Stimulated activated CD4-positive, alpha-beta T cell treated with anti-CD3 and anti-CD28 coated beads, Interleukin-4, amount 100 ng/mL, for 48 hours (primary cell): ENCODE measurements at regions not wholly inside any gene's neighbourhood (a gene's known extent, or its start where the extent isn't known, plus 50 kb on each side); places are given as distances from the start of the nearest gene placed in this dataset.
"Not testable (repeated sequence)": the region's sequence is repeated elsewhere in the genome, so short reads cannot be mapped to it uniquely, and the experiment has no call there.

Experiments
- DNase-seq, 2 donors: peaks; one replicate each; pipeline ENCODE4 v3.0.0-alpha.2; 2020; ENCODE audit warnings: low read depth in 2 of 2

GRCh38 chr16:66023481-66023880, 343.0 kb upstream of the CDH5 start:
- no peak for DNase-seq

GRCh38 chr16:66020642-66021041, 345.8 kb upstream of the CDH5 start:
- DNase-seq = no peak

DNA sequence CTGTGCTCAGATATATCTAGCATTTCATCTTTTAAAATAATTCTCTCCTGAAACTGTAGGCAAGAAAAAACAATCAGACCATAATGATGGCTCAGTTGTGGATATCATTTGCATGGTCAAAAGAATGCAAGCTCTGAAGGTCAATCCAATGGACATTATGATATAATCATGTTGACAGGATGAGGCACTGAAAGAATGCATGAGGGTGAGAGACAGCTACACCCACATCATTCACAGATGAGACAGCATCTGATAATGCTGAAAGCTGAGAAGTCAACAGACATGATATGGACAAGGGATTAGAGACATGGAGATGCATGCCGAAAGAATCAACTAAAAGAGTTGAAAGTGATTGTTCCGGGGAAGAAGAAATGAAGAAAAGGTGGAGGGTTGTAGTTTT, 346.4 kb upstream of the CDH5 start:
- DNase-seq = no peak

DNA sequence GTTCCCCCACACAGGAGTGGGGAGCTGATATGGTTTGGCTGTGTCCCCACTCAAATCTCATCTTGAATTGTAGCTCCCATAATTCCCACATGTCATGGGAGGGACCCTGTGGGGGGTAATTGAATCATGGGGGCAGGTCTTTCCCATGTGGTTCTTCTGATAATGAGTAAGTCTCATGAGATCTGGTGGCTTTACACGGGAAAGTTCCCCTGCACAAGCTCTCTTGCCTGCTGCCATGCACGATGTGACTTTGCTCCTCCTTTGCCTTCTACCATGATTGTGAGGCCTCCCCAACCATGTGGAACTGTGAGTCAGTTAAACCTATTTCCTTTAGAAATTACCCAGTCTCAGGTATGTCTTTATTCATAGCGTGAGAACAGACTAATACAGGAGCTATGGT, 347.0 kb upstream of the CDH5 start:
- not testable (repeated sequence) for DNase-seq

GRCh38 chr16:66014221-66014620, 352.3 kb upstream of the CDH5 start:
- no peak for DNase-seq

GRCh38 chr16:66013486-66013885, 353.0 kb upstream of the CDH5 start:
- no peak for DNase-seq

GRCh38 chr16:66008136-66008535, 358.4 kb upstream of the CDH5 start:
- DNase-seq = no peak

GRCh38 chr16:66007717-66008116, 358.8 kb upstream of the CDH5 start:
- DNase-seq = no peak

GRCh38 chr16:66006485-66006884, 360.0 kb upstream of the CDH5 start:
- DNase-seq = no peak

- DNase-seq = no peak
Observed at GRCh38 chr16:66004699-66005098, 361.8 kb upstream of the CDH5 start.

DNA sequence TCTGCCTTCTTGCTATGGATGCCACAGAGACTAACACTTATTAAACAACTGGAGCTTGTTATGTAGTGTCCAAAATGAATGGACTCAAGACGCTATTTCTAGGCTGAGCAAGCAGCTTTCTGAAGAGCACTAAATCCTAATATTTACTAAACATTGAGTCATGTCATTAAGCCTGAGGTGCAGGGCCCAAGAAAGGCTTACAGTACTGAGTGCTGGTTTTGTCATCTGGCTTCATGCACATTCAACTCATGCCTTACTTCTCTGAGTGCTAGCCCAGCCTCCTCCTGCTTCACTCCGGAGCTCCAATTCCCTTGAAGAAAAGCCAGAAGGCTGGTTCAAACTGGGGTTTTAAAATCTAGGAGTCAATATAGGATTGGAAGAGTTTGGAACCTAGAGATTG, 363.3 kb upstream of the CDH5 start:
- no peak for DNase-seq

DNA sequence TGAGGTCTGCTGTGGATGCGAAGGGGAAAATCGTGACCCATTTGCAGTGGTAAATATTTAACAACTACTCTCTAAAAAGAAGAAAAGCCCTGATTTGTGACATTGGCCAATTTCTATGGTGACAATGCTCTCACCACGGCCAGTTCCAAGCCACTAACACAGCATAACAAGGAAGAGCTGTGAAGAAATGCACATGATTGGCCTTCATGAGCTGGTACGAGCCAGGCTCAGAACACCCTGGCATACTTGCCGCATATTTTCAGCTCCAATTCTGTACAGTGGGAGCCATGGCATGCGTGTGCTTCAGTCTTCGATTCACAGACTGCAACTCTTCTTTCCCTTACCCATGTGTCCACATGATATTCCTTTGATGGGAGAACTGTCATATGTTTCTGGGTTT, 363.9 kb upstream of the CDH5 start:
- no peak for DNase-seq

DNA sequence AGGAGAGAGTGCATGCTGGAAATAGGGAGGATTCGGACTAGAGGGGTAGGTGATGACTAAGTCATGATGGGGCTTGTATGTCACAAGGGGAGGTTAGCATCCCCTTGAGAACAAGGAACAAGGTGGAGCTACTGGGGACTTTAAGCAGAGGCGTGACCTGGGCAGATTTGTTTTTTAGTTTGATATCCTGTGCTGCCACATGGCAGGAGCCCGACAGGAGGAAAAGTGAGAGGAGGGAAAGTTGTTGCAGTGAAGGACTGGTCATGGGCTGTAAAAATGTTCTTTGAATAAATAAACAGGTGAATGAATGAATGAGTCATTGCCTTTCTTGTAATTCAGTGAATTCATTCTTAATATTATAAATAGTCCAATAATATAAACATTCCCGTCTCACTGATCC, 365.1 kb upstream of the CDH5 start:
- no peak for DNase-seq

- DNase-seq = no peak
Observed at GRCh38 chr16:65998443-65998842, 368.0 kb upstream of the CDH5 start.

DNA sequence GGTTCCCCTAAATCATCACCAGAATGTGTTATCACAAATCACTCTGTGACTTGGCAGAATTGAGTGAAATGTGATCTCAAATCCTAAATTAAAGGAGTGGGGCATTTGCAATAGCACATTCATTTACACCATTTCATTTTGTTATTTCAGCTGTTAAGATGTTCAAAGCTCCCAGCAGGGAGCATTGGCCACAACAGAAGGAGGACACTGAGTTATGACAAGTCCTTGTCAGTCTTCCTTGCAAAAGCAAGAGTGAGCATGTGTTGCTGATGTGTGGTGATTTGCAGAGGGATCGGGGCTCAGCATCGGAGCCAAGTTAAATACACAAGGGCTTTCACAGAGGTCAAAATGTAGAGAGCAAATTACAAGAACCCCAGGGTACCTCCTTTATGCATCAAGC, 372.2 kb upstream of the CDH5 start:
- DNase-seq = no peak

- DNase-seq = no peak
Observed at GRCh38 chr16:65991149-65991701, 375.3 kb upstream of the CDH5 start.

DNA sequence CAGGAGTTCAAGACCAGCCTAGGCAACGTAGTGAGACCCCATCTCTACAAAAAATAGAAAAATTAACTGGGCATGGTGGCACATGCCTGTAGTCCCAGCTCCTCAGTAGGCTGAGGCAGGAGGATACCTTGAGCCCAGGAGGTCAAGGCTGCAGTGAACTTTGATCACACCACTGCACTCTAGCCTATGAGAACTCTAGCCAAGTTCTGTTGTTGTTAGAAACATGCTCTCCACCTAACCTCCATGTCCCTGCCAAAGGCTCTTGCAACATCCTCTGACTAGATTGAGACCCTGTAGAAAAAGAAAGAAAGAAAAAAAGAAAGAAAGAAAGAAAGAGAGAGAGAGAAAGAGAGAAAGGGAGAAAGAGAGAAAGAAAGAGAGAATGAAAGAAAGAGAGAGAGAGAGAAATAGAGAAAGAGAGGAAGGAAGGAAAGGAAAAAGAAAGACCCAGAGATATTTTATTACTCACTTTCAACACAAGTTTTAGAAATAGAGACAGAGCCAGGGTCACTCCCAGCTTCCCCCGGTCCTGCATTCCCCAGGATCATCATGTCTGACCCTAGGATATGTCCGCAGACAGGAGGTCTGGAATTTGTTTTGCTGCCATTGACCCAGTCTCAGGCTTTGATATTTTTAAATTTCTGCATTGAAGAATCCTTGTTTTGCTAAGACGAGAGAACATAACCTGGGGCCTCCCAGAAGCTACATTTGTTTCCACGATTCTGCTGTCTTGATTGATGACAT, 376.5 kb upstream of the CDH5 start:
- no peak for DNase-seq

- no peak for DNase-seq
Observed at GRCh38 chr16:65988024-65988595, 378.4 kb upstream of the CDH5 start.

GRCh38 chr16:65984296-65984695, 382.2 kb upstream of the CDH5 start:
- DNase-seq = no peak

DNA sequence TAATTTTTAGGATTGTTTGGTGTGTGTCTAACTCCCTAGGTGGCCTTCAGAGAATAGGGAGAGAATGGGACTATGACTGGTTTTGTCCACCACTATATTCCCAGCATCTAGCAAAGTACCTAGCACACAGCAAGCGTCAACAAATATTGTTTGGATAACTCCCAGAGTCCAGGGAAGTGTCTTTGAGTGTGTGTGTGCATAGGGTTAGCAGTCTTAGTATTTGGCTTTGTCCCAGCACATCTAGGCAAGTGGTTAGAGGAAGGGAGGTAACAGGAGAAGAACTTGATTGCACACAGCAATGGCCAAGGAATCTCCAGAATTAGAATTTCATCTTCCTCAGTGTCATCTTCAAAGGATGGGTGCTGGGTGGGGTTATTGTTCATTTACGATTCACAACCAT, 385.4 kb upstream of the CDH5 start:
- no peak for DNase-seq

GRCh38 chr16:65975049-65975708, 391.3 kb upstream of the CDH5 start:
- no peak for DNase-seq

GRCh38 chr16:65967376-65967775, 399.1 kb upstream of the CDH5 start:
- DNase-seq = no peak

GRCh38 chr16:65965628-65966027, 400.9 kb upstream of the CDH5 start:
- DNase-seq = no peak
